Stomach smooth muscle (tissue), 2 donors: ENCODE measurements at regions not wholly inside any gene's neighbourhood (a gene's known extent, or its start where the extent isn't known, plus 50 kb on each side); places are given as distances from the start of the nearest gene placed in this dataset.
"Not testable (repeated sequence)": the region's sequence is repeated elsewhere in the genome, so short reads cannot be mapped to it uniquely, and the experiment has no call there.

Experiments used
- H3K27ac ChIP-seq: one replicate; pipeline ENCODE4 v1.7.0; 2013; ENCODE audit warnings: mild to moderate bottlenecking, low read length, inconsistent platforms
- H3K27me3 ChIP-seq, 2 donors: one replicate each; pipeline ENCODE4 v1.7.0; 2013; ENCODE audit warnings: low read length in 2 of 2; ENCODE audit not compliant: insufficient read depth in 2 of 2, control insufficient read depth in 1 of 2
- H3K36me3 ChIP-seq, 2 donors: one replicate each; pipeline ENCODE4 v1.7.0; 2013; ENCODE audit warnings: low read length in 2 of 2; ENCODE audit not compliant: control insufficient read depth in 2 of 2, insufficient read depth in 2 of 2
- H3K4me1 ChIP-seq: one replicate; pipeline ENCODE4 v1.7.0; 2013; ENCODE audit warnings: low read length; ENCODE audit not compliant: control insufficient read depth, insufficient read depth
- H3K4me3 ChIP-seq, 2 donors: one replicate each; pipeline ENCODE4 v1.7.0; 2013; ENCODE audit warnings: low read length in 2 of 2
- H3K9ac ChIP-seq, 2 donors: one replicate each; pipeline ENCODE4 v1.7.0; 2013; ENCODE audit warnings: low read length in 2 of 2, mild to moderate bottlenecking in 1 of 2
- H3K9me3 ChIP-seq, 2 donors: one replicate each; pipeline ENCODE4 v1.7.0; 2013; ENCODE audit warnings: low read length in 2 of 2; ENCODE audit not compliant: control insufficient read depth in 2 of 2
- donor health status: healthy.
- donor health status: Pancreatic carcinoma.

DNA sequence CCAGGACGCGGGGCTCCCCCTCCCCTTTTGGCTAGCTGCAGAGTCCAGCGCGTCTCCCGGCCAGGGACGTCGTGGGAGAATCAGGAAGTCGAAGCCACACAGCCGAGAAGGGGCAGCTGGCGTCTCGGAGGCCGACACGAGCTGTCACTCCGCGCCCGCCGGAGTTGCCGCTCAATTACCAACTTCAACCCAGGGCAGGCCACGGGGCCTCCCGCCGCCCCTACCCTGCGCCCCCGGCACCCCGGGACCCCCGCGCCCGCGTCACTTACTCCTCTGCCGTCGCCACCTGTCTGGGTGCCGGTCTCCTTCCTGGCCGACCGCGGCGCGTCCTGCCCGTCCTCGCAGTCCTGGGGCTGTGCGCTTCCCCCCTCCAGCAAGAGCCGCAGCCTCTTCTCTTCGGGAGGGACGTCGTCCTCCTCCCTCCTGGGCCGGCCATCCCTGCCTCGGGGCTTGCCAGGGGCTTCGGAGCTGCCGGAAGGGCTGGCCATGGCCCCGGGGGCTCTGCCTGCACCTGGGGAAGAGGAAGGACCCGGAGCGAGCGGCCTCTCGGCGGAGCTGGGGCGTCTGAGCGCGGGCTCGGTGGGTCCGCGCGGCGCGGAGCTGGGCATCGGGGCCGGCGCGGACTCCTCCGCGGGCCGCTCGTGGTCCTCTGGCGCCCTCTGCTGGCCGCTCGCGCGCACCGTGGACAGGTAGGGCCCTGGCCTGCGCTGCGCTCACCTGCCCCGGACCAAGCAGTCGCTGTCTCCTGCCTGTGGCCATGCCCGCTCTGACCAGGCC, 65.6 kb upstream of the CLEC6A start:
- peak overlapping the region; percentile 8 to 64 for H3K4me3 ChIP-seq
- H3K9ac ChIP-seq, H3K27ac ChIP-seq, H3K4me1 ChIP-seq, H3K9me3 ChIP-seq, H3K27me3 ChIP-seq, H3K36me3 ChIP-seq: not testable (repeated sequence)

DNA sequence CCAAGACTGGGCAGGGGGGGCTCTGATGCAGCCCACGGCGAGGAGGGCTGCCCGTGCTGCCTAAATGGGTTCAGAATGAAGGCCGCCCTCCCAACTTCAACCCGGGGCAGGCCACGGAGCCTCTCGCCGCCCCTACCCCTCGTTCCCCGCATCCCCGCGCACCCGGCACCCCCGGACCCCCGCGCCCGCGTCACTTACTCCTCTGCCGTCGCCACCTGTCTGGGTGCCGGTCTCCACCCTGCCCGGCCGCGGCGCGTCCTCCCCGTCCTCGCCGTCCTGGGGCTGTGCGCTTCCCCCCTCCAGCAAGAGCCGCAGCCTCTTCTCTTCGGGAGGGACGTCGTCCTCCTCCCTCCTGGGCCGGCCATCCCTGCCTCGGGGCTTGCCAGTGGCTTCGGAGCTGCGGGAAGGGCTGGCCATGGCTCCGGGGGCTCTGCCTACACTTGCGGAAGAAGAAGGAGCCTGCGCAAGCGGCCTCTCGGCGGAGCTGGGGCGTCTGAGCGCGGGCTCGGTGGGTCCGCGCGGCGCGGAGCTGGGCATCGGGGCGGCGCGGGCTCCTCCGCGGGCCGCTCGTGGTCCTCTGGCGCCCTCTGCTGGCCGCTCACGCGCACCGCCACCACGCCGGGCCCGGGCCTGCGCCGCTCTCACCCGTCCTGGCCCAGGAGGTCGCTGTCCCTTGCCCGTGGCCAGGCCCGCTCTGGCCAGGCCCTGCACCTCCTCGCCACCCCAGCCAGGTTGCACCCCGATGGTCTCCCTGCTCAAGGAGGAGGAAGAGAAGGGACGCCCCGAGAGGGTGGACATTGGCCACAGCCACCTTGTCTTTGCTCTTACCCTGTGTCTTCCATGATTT, 59.3 kb upstream of the CLEC6A start:
- not testable (repeated sequence) for H3K9me3 ChIP-seq, H3K9ac ChIP-seq, H3K36me3 ChIP-seq, H3K27ac ChIP-seq, H3K27me3 ChIP-seq, H3K4me1 ChIP-seq
- peak overlapping the region in 1 of 2 donors; percentile 64 for H3K4me3 ChIP-seq

DNA sequence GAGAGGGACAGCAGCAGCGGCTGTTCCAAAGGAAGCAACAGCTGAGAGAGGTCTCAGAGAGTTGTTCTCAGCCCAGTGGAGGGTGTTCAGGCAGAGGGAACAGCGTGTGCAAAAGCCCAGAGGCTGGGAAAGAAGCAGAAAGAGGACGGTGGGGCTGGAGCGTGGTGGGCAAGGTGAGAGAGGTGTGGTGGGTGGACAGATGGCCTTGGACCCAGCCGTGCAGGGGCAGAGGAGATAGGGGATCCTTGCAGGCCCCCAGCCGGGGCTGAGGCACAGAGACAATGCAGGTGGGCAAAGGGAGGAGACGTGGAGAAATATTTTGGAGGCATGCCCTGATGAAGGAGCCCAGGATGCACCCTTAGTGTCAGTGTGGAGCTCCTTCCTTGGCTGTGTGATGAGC, 58.4 kb upstream of the CLEC6A start:
- not testable (repeated sequence) for H3K4me3 ChIP-seq, H3K4me1 ChIP-seq, H3K27me3 ChIP-seq, H3K9me3 ChIP-seq, H3K36me3 ChIP-seq, H3K9ac ChIP-seq, H3K27ac ChIP-seq

DNA sequence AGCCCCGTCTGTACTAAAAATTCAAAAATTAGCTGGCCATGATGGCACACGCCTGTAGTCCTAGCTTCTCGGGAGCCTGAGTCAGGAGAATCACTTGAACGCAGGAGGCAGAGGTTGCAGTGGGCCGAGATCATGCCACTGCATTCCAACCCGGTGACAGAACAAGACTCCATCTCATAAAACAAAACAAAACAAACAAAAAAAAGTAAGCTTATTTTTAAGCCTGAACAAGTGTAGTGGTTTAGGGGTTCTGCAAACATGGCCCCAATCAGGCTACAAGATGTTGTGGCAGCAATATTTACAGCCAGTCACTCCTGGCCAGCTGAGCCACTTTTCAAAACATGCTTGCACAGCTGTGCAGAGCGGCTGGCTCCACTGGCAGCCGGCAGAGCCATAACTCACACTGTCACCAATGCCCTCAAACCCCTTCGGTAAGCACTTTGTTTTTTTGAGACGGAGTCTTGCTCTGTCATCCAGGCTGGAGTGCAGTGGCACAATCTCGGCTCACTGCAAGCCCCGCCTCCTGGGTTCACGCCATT, 56.2 kb upstream of the CLEC6A start:
- H3K9me3 ChIP-seq, H3K36me3 ChIP-seq, H3K4me3 ChIP-seq, H3K4me1 ChIP-seq, H3K27me3 ChIP-seq, H3K9ac ChIP-seq, H3K27ac ChIP-seq: not testable (repeated sequence)

DNA sequence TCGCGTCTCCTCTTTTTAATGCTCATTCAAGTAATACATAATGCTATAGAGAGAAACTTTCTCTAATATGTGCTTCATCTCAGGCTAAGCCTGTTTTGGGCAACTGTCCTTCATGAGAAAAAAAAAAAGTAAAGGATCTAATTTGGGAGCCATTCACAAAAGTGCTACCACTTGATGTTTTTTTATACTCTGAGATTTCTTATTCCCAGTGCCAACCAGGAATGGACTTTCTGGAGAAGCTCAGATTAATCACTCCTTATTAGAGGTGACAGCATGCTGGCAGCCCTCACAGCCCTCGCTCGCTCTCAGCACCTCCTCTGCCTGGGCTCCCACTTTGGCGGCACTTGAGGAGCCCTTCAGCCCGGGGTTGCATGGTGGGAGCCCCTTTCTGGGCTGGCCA, 51.9 kb upstream of the CLEC6A start:
- H3K9me3 ChIP-seq, H3K4me3 ChIP-seq, H3K27me3 ChIP-seq, H3K27ac ChIP-seq, H3K9ac ChIP-seq, H3K36me3 ChIP-seq, H3K4me1 ChIP-seq: not testable (repeated sequence)

DNA sequence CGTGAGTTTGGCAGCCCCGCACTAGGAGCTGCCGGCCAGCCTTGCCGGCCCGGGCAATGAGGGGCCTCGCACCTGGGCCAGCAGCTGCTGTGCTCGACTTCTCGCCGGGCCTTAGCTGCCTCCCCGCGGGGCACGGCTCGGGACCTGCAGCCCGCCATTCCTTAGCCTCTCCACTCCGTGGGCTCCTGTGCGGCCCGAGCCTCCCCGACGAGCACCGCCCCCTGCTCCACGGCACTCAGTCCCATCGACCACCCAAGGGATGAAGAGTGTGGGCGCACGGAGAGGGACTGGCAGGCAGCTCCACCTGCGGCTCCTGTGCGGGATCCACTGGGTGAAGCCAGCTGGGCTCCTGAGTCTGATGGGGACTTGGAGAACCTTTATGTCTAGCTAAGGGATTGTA, 51.4 kb upstream of the CLEC6A start:
- not testable (repeated sequence) for H3K36me3 ChIP-seq, H3K9ac ChIP-seq, H3K9me3 ChIP-seq, H3K4me3 ChIP-seq, H3K27ac ChIP-seq, H3K4me1 ChIP-seq, H3K27me3 ChIP-seq
